ENCODE measurements at regions not wholly inside any gene's neighbourhood (a gene's known extent, or its start where the extent isn't known, plus 50 kb on each side); places are given as distances from the start of the nearest gene placed in this dataset.

GRCh38 chr1:4848431-4848830 lies 194.0 kb downstream of the AJAP1 start:
- TF ChIP-seq, protein P1, sequence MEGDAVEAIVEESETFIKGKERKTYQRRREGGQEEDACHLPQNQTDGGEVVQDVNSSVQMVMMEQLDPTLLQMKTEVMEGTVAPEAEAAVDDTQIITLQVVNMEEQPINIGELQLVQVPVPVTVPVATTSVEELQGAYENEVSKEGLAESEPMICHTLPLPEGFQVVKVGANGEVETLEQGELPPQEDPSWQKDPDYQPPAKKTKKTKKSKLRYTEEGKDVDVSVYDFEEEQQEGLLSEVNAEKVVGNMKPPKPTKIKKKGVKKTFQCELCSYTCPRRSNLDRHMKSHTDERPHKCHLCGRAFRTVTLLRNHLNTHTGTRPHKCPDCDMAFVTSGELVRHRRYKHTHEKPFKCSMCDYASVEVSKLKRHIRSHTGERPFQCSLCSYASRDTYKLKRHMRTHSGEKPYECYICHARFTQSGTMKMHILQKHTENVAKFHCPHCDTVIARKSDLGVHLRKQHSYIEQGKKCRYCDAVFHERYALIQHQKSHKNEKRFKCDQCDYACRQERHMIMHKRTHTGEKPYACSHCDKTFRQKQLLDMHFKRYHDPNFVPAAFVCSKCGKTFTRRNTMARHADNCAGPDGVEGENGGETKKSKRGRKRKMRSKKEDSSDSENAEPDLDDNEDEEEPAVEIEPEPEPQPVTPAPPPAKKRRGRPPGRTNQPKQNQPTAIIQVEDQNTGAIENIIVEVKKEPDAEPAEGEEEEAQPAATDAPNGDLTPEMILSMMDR (IDR thresholded peaks at IDR 0.05) = no peak
- no peak for TF ChIP-seq POLR2A (IDR thresholded peaks at IDR 0.05)
- no peak for TF ChIP-seq EP300 (IDR thresholded peaks at IDR 0.05)
- no peak for TF ChIP-seq POLR2AphosphoS5 (IDR thresholded peaks at IDR 0.05)

DNA sequence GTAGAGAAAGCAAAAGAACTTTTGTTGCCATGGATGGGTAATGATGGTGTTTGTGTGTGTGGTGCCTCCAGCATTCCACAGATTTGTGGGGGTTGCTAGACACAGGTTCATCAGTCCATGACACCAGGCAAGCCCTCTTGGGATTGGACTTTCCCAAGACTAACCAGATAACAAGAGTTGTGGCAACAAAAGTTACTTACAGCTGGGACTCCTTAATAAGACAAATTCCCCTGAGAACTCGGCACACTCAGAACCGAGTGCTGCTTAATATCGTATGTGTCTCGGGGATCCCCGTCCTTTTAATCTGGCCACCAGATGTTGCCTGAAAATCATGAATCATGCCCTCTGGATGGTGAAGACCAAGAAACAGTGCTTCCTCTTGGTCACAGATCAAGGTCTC lies 193.3 kb downstream of the AJAP1 start:
- Histone ChIP-seq H3K36me3 (no peaks in the 10 kb centered on the region), H3K27ac (no peak overlapping the region), H3K4me1 (no peaks in the 10 kb centered on the region), H3K27me3 (peaks cover 0 to 3% (median 0%) of the 10 kb centered on the region in 3 donors), H3K9me3 (peaks cover 0 to 21% (median 11%) of the 10 kb centered on the region in 4 donors), H3K4me3 (no peak overlapping the region)
- 55 to 82% (median 78%) methylated on average over 5 of the region's 5 CpGs for WGBS, 5 donors
- DNase-seq = no peak
- TF ChIP-seq, protein P1 (IDR thresholded peaks at IDR 0.05) = no peak
- TF ChIP-seq POLR2A (IDR thresholded peaks at IDR 0.05) (no peak), EP300 (IDR thresholded peaks at IDR 0.05) (no peak), POLR2AphosphoS5 (IDR thresholded peaks at IDR 0.05) (no peak)
- intact Hi-C loops (cut with DNase I; ENCODE audit: low total_unique reads) = no loop called here

More at GRCh38 chr1:4848431-4848830, 194.0 kb downstream of the AJAP1 start:
- Histone ChIP-seq H3K27me3 (peaks cover 0 to 3% (median 0%) of the 10 kb centered on the region in 3 donors), H3K4me3 (no peak overlapping the region), H3K9me3 (peaks cover 0 to 21% (median 11%) of the 10 kb centered on the region in 4 donors), H3K27ac (no peak overlapping the region), H3K36me3 (no peaks in the 10 kb centered on the region), H3K4me1 (no peaks in the 10 kb centered on the region)
- 44 to 62% (median 57%) methylated on average over 4 of the region's 4 CpGs for WGBS, 5 donors
- intact Hi-C loops (cut with DNase I; ENCODE audit: low total_unique reads) = no loop called here
- DNase-seq = no peak

Small RNA genes lying in the stretch of these regions (small RNA-seq; reads per million reads assigned to genes)
- gene MIR4417 = 0 reads per million in 4 donors
